ENCODE measurements at regions not wholly inside any gene's neighbourhood (a gene's known extent, or its start where the extent isn't known, plus 50 kb on each side); places are given as distances from the start of the nearest gene placed in this dataset.

DNA sequence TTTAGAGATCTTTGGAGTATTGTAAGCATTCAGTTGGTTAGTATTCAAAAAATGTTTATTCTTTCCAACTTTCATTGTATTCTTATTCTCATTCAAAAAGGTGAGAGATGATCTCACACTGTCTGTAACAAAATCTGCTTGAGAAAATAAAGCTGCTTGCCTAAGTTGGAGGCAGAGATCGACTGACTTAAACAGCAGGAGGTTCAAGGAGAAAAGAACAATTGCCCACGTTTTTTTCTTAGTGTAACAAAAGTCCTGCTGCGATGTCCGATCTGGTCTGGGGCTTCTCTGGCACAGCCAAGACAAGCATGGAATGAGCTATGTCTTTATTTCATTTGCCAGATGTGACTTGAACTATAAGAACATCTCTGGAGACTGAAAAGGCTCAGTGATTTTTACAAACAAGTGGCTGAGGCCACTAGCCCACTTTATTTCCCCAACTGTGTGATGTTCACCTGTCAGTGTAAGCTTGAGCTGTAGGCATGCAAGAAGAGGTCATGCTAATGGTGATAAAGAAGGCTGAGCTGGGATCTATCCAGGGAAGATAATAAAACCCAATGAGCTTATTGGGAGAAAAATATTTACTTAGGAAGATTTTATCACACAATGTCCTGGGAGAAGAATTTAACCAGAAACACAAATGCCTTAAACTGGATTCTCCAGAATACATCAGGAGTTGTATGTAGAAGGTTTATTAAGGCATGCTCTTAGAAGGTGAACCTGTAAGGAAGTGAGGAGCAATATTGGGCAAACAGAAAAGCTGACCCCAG, 580.1 kb upstream of the BTBD3 start:
- Mint-ChIP-seq H3K27ac (ENCODE audit: unreplicated experiment) (no peak overlapping the region), H3K9me3 (peaks cover 2% of the 10 kb centered on the region), H3K36me3 (ENCODE audit: low read depth) (peaks cover 3% of the 10 kb centered on the region), H3K27me3 (ENCODE audit: low read depth) (no peaks in the 10 kb centered on the region), H3K4me3 (no peak overlapping the region), H3K4me1 (peaks cover 41% of the 10 kb centered on the region)
- no peak for DNase-seq (ENCODE audit: low read depth, low spot score)
- TF ChIP-seq, protein P1, sequence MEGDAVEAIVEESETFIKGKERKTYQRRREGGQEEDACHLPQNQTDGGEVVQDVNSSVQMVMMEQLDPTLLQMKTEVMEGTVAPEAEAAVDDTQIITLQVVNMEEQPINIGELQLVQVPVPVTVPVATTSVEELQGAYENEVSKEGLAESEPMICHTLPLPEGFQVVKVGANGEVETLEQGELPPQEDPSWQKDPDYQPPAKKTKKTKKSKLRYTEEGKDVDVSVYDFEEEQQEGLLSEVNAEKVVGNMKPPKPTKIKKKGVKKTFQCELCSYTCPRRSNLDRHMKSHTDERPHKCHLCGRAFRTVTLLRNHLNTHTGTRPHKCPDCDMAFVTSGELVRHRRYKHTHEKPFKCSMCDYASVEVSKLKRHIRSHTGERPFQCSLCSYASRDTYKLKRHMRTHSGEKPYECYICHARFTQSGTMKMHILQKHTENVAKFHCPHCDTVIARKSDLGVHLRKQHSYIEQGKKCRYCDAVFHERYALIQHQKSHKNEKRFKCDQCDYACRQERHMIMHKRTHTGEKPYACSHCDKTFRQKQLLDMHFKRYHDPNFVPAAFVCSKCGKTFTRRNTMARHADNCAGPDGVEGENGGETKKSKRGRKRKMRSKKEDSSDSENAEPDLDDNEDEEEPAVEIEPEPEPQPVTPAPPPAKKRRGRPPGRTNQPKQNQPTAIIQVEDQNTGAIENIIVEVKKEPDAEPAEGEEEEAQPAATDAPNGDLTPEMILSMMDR (conservative IDR thresholded peaks at IDR 0.05): no peak

DNA sequence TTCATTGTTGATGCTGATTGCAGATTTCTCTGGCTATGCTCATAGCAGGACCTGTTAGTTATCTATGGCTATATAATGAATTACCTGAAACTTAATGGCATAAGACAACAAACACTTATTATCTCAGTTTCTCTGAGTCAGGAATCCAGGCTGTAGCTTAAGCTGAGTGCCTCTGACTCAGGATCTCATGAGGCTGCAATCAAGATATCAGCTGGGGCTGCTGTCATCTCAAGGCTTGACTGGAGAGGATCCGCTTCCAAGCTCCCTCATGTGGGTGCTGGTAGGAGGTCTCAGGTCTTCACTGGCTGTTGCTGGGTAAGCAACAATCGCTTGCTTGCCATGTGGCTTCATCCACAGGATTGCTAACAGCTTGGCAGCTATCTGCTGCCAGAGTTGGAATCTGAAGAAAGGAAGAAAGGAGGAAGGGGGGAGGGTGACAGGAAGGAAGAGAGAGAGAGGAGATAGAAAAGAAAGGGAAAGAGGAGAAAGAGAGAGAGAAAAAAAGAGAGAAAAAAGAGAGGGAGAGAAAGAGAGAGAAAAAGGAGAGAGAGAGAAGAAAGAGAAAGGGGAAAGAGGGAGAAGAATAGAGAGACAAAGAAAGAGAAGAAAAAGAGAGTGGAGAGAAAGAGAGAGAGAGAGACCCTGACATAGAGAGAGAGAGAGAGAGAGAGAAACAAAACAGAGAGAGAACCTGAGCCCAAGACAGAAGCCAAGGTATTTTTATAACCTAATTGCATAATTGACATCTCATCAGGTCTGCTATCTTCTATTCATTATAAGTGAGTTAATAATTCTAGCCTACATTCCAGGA, 579.0 kb upstream of the BTBD3 start:
- Mint-ChIP-seq H3K27ac (ENCODE audit: unreplicated experiment) (peak overlapping the region; percentile 14), H3K4me3 (no peak overlapping the region), H3K4me1 (peaks cover 41% of the 10 kb centered on the region), H3K9me3 (peaks cover 2% of the 10 kb centered on the region), H3K36me3 (ENCODE audit: low read depth) (peaks cover 3% of the 10 kb centered on the region), H3K27me3 (ENCODE audit: low read depth) (no peaks in the 10 kb centered on the region)
- TF ChIP-seq, protein P1 (conservative IDR thresholded peaks at IDR 0.05): no peak
- DNase-seq (ENCODE audit: low read depth, low spot score): no peak

DNA sequence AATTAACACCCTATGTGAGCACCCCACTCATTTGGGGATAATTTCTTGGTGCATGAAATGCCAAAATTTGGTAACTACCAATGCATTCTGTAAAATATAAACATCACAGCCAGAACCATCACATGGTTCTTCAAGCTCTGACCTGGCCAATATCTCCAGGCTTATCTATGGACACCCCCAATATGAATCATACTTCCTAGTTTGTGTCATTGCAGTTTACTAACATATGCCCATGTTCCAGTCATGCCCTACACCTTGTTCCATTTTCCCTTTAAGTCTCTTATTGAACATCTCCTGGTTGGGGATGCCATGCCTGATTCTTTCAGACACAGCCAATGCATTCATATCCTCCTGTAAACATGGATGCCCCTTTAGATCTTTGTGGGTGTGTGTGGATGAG, 572.8 kb upstream of the BTBD3 start:
- Mint-ChIP-seq H3K27me3 (ENCODE audit: low read depth) (no peaks in the 10 kb centered on the region), H3K36me3 (ENCODE audit: low read depth) (peaks cover 14% of the 10 kb centered on the region), H3K4me1 (peaks cover 13% of the 10 kb centered on the region), H3K9me3 (peaks cover 16% of the 10 kb centered on the region), H3K4me3 (no peak overlapping the region), H3K27ac (ENCODE audit: unreplicated experiment) (no peak overlapping the region)
- DNase-seq (ENCODE audit: low read depth, low spot score): no peak
- TF ChIP-seq, protein P1 (conservative IDR thresholded peaks at IDR 0.05): no peak

GRCh38 chr20:11347738-11348137, 570.0 kb upstream of the BTBD3 start:
- Mint-ChIP-seq H3K27ac (ENCODE audit: unreplicated experiment) (no peak overlapping the region), H3K9me3 (peaks cover 14% of the 10 kb centered on the region), H3K36me3 (ENCODE audit: low read depth) (peaks cover 12% of the 10 kb centered on the region), H3K27me3 (ENCODE audit: low read depth) (no peaks in the 10 kb centered on the region), H3K4me1 (peaks cover 33% of the 10 kb centered on the region), H3K4me3 (no peak overlapping the region)
- TF ChIP-seq, protein P1 (conservative IDR thresholded peaks at IDR 0.05): no peak
- DNase-seq (ENCODE audit: low read depth, low spot score): no peak

- no peaks in the 10 kb centered on the region for H3K27me3 Mint-ChIP-seq (ENCODE audit: low read depth)
- H3K36me3 Mint-ChIP-seq (ENCODE audit: low read depth): peaks cover 12% of the 10 kb centered on the region
- peak; percentile 4 for DNase-seq (ENCODE audit: low read depth, low spot score)
- H3K27ac Mint-ChIP-seq (ENCODE audit: unreplicated experiment): peak overlapping the region; percentile 4
- peak overlapping the region; percentile 13 for H3K4me3 Mint-ChIP-seq
- TF ChIP-seq, protein P1 (conservative IDR thresholded peaks at IDR 0.05): no peak
- peaks cover 14% of the 10 kb centered on the region for H3K9me3 Mint-ChIP-seq
- peaks cover 57% of the 10 kb centered on the region for H3K4me1 Mint-ChIP-seq
These were observed 567.3 kb upstream of the BTBD3 start for GRCh38 chr20:11350126-11351005.

Measured in neural crest cell (in vitro differentiated cells).